Glomerular endothelial cell (primary cell): ENCODE measurements at regions not wholly inside any gene's neighbourhood (a gene's known extent, or its start where the extent isn't known, plus 50 kb on each side); places are given as distances from the start of the nearest gene placed in this dataset.
"Not testable (repeated sequence)": the region's sequence is repeated elsewhere in the genome, so short reads cannot be mapped to it uniquely, and the experiment has no call there.

Experiments
- DNase-seq: peaks from one replicate; pipeline ENCODE4 v3.0.0-alpha.2; 2011; ENCODE audit warnings: low read depth, low spot score; ENCODE audit errors: extremely low read depth

GRCh38 chr7:17552952-17553351 lies 254.5 kb downstream of the AHR start:
- no peak for DNase-seq

- DNase-seq, result no peak
Observed at GRCh38 chr7:17554341-17555015, 256.0 kb downstream of the AHR start.

- DNase-seq, result no peak
Observed at GRCh38 chr7:17556247-17556956, 257.9 kb downstream of the AHR start.

GRCh38 chr7:17557251-17557671 lies 258.8 kb downstream of the AHR start:
- no peak for DNase-seq

GRCh38 chr7:17558135-17558534 lies 259.7 kb downstream of the AHR start:
- no peak for DNase-seq

- DNase-seq, result no peak
Observed at GRCh38 chr7:17558558-17559332, 260.3 kb downstream of the AHR start.

GRCh38 chr7:17559388-17559787 lies 260.9 kb downstream of the AHR start:
- no peak for DNase-seq

GRCh38 chr7:17560516-17560915 lies 262.1 kb downstream of the AHR start:
- DNase-seq, result no peak

- no peak for DNase-seq
Observed at GRCh38 chr7:17560966-17561365, 262.5 kb downstream of the AHR start.

GRCh38 chr7:17564678-17565212 lies 266.3 kb downstream of the AHR start:
- DNase-seq, result no peak

- DNase-seq, result no peak
Observed at GRCh38 chr7:17580141-17580540, 281.7 kb downstream of the AHR start.

GRCh38 chr7:17580856-17581255 lies 282.4 kb downstream of the AHR start:
- no peak for DNase-seq

GRCh38 chr7:17581301-17581700 lies 282.8 kb downstream of the AHR start:
- DNase-seq, result no peak

- DNase-seq, result not testable (repeated sequence)
Observed at GRCh38 chr7:17582696-17583095, 284.2 kb downstream of the AHR start.

GRCh38 chr7:17583786-17584185 lies 285.3 kb downstream of the AHR start:
- DNase-seq, result no peak

GRCh38 chr7:17584822-17585221 lies 286.4 kb downstream of the AHR start:
- no peak for DNase-seq

GRCh38 chr7:17586711-17587110 lies 288.3 kb downstream of the AHR start:
- no peak for DNase-seq

GRCh38 chr7:17588730-17589129 lies 290.3 kb downstream of the AHR start:
- no peak for DNase-seq

GRCh38 chr7:17589671-17590070 lies 291.2 kb downstream of the AHR start:
- DNase-seq, result no peak

GRCh38 chr7:17590221-17590620 lies 291.8 kb downstream of the AHR start:
- no peak for DNase-seq

GRCh38 chr7:17593819-17594419 lies 295.5 kb downstream of the AHR start:
- no peak for DNase-seq
